GM13977 (cell line): ENCODE measurements at regions not wholly inside any gene's neighbourhood (a gene's known extent, or its start where the extent isn't known, plus 50 kb on each side); places are given as distances from the start of the nearest gene placed in this dataset.

Experiments
- DNase-seq: peaks from one replicate; pipeline ENCODE4 v3.0.0; 2012; ENCODE audit warnings: low spot score
- in situ Hi-C: fragments of 300-500 bp; cut with MboI; formaldehyde crosslinking; loops from one replicate; pipeline ENCODE4 v1.12.0; 2022; ENCODE audit warnings: low sequenced_read_pairs, low pct_unique_long_range_greater_than_20kb, mixed read lengths, inconsistent platforms; ENCODE audit not compliant: unreplicated experiment
- TF ChIP-seq, protein P1 (sequence below): IDR thresholded peaks from 2 replicates; pipeline ENCODE4 v1.5.1; 2012; ENCODE audit warnings: mild to moderate bottlenecking, control low read depth; ENCODE audit not compliant: insufficient read depth; ENCODE audit errors: extremely low read depth, missing control alignments

DNA sequence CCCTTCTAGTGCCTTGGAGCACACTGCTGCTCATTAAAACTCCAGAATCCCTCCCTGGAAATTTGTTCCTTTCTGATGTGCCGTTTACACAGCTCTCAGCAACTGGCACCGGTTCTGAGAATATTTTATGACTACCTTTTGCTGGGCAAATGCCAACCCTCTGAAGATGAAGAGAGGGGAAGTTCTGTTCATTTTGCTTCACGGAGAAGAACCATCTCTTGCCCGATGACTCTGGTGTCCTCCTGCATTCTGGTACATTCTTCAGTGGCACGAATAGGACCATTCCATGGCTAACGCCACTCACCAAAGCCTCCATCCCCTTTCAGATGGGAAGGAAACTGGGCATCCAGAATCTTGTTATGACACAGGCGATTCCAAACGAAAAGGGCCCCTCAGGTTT, 96.2 kb upstream of the SIM2 start:
- DNase-seq, result no peak
- TF ChIP-seq, protein P1, sequence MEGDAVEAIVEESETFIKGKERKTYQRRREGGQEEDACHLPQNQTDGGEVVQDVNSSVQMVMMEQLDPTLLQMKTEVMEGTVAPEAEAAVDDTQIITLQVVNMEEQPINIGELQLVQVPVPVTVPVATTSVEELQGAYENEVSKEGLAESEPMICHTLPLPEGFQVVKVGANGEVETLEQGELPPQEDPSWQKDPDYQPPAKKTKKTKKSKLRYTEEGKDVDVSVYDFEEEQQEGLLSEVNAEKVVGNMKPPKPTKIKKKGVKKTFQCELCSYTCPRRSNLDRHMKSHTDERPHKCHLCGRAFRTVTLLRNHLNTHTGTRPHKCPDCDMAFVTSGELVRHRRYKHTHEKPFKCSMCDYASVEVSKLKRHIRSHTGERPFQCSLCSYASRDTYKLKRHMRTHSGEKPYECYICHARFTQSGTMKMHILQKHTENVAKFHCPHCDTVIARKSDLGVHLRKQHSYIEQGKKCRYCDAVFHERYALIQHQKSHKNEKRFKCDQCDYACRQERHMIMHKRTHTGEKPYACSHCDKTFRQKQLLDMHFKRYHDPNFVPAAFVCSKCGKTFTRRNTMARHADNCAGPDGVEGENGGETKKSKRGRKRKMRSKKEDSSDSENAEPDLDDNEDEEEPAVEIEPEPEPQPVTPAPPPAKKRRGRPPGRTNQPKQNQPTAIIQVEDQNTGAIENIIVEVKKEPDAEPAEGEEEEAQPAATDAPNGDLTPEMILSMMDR, result no peak
- in situ Hi-C loops, result no loop called here

- in situ Hi-C loops, result no loop called here
These were observed 95.7 kb upstream of the SIM2 start for GRCh38 chr21:36603221-36603620.

GRCh38 chr21:36605426-36605825, 93.5 kb upstream of the SIM2 start:
- TF ChIP-seq, protein P1, result no peak
- in situ Hi-C loops, result no loop called here
- DNase-seq, result no peak

More at GRCh38 chr21:36603221-36603620, 95.7 kb upstream of the SIM2 start:
- TF ChIP-seq, protein P1, result no peak
- no peak for DNase-seq

DNA sequence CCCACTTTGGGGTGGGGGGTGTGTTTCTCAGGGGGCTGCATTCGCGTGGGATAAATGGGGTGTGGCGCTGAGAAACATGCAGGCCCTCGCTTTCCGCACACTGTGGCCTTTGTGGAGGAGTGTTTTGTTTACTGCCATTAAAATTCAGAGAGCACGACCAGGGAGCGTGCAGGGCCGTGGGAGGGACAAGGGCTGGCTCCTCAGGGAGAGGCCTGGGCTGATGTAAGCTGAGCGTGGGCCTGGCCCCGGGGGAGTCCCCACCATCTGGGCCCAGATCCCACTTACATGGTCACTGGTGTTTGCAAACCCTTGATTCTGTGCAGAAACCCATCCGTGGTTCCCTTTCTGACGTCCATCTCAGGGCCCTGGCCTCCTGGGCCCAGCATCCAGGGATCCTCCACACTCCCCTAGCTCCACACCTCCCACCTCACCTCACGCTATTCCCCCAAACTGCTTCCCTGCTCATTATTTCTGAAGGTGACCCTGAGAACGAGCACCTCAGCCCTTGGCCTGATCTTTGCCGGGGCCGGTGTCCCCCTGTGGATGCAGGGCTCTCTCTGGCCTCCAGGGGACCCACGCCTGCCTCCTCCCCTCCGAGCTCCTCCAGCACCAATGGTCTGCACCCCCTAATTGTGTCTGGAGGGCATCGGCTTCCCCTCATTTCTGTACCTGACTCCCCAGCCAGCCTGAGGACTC, 92.5 kb upstream of the SIM2 start:
- no peak for DNase-seq
- TF ChIP-seq, protein P1, result no peak
- in situ Hi-C loops, result no loop called here

DNA sequence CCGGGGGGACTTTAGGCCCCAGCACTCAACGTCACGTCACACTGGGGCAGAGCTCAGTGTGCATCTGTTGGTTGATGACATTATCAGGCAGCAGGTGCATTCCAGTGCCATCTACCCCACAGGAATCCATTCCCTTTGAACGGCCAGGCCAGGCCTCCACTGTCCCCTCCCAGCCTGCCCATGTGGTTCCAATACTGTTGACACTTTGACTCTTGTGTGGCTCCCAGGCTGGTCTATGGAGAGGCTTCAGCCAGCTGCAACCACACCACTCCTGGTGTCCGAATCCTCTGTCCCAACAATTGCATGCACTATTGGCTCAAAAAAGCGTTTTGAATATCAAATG, 92.0 kb upstream of the SIM2 start:
- TF ChIP-seq, protein P1, result no peak
- in situ Hi-C loops, result no loop called here
- DNase-seq, result no peak

GRCh38 chr21:36608041-36608896, 90.6 kb upstream of the SIM2 start:
- DNase-seq, result no peak
- TF ChIP-seq, protein P1, result no peak
- in situ Hi-C loops, result no loop called here
